Muscle of leg (tissue), 3 donors: ENCODE measurements at regions not wholly inside any gene's neighbourhood (a gene's known extent, or its start where the extent isn't known, plus 50 kb on each side); places are given as distances from the start of the nearest gene placed in this dataset.
"Not testable (repeated sequence)": the region's sequence is repeated elsewhere in the genome, so short reads cannot be mapped to it uniquely, and the experiment has no call there.

Source experiments
- DNase-seq: peaks from one replicate; pipeline ENCODE4 v3.0.0; 2013
- H3K27ac ChIP-seq: one replicate; pipeline ENCODE4 v1.5.1; 2013; ENCODE audit warnings: mild to moderate bottlenecking, low read length, control low read depth
- H3K27me3 ChIP-seq: one replicate; pipeline ENCODE4 v1.6.1; 2013; ENCODE audit warnings: low read length; ENCODE audit not compliant: control insufficient read depth, insufficient read depth
- H3K36me3 ChIP-seq: one replicate; pipeline ENCODE4 v1.6.1; 2013; ENCODE audit warnings: low read length; ENCODE audit not compliant: control insufficient read depth, insufficient read depth
- H3K4me1 ChIP-seq: one replicate; pipeline ENCODE4 v1.6.1; 2013; ENCODE audit warnings: low read length; ENCODE audit not compliant: control insufficient read depth, insufficient read depth
- H3K4me3 ChIP-seq: one replicate; pipeline ENCODE4 v1.5.1; 2013; ENCODE audit warnings: low read length, control low read depth
- H3K9me3 ChIP-seq: replicated peaks from 2 replicates; pipeline ENCODE4 v1.6.1; 2013; ENCODE audit warnings: low read depth, low read length; ENCODE audit not compliant: control insufficient read depth
- WGBS: methylation state at CpG from one replicate; pipeline ENCODE4 v1.1.5; 2013; ENCODE audit warnings: missing lambda C conversion rate; ENCODE audit not compliant: insufficient coverage; 5-methylcytosine and 5-hydroxymethylcytosine counted together

DNA sequence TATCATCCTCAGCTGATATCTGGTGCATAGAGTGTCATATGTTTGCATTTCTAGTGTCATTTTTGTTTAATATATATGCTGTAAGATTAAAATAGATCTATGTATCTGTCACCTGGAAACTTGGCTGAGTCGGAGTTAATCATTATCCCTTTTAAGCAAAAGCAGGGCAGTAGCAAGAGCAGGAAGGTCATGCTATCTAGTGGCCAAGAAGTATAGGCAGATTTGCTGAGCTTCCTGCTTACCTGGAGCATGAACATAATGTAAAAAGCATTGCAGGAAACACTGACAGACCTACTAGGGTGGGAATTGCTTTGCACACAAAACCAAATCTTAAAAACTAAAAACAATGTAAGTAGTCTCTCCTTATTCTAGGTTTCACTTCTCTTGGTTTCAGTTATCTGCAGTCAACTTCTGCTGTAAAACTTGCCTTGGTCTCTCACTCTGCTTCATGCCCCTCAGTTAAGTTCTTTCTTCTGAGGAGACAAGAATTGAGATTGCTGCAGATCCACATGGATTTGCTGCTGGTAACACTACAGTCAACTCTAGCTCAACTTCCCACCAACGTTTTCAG, 295.3 kb downstream of the CDH7 start:
- no peaks in the 10 kb centered on the region for H3K4me1 ChIP-seq

DNA sequence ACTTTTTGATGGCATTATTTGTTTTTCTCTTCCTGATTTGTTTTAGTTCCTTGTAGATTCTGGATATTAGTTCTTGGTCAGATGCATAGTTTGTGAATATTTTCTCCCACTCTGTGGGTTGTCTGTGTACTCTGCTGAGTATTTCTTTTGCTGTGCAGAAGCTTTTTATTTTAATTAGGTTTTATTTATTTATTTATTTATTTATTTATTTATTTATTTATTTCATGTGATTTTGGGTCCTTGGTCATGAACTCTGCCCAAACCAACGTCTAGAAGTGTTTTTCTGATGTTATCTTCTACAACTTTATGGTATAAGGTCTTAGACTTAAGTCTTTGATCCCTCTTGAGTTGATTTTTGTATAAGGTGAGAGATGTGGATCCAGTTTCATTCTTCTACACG, 292.2 kb downstream of the CDH7 start:
- Histone ChIP-seq H3K27me3 (no peaks in the 10 kb centered on the region), H3K4me1 (no peaks in the 10 kb centered on the region), H3K4me3 (no peak overlapping the region), H3K36me3 (no peaks in the 10 kb centered on the region), H3K27ac (no peak overlapping the region), H3K9me3 (no peaks in the 10 kb centered on the region)
- DNase-seq, result no peak
- WGBS, result no CpG with 5 or more reads among the region's 2 CpGs

More for the DNA sequence above, 295.3 kb downstream of the CDH7 start:
- Histone ChIP-seq H3K27ac (no peak overlapping the region), H3K27me3 (no peaks in the 10 kb centered on the region), H3K9me3 (no peaks in the 10 kb centered on the region), H3K36me3 (no peaks in the 10 kb centered on the region), H3K4me3 (no peak overlapping the region)
- no peak for DNase-seq
- WGBS, result 63% methylated on average over 2 of the region's 2 CpGs

DNA sequence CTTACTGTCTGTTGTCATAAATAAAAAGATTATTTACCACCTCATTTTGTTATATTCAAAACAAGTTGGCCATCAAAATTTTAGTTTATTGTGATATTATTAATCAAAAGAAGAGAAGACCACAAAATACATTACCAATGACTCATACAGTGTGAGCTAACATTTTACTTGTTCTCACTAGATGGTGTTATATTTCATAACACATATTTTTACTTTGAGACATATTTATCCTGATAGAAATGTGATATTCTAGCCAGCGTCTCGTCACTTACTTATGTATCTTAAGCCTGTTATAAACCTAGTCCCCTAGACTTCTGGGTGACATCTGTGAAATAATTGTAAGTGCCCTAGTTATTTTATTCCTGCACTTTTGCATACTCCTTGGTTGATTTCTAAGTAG, 263.2 kb downstream of the CDH7 start:
- WGBS, result no CpG with 5 or more reads among the region's 2 CpGs
- no peak overlapping the region for H3K4me3 ChIP-seq
- no peaks in the 10 kb centered on the region for H3K9me3 ChIP-seq
- no peaks in the 10 kb centered on the region for H3K36me3 ChIP-seq
- H3K27ac ChIP-seq, result no peak overlapping the region
- no peak for DNase-seq
- H3K4me1 ChIP-seq, result no peaks in the 10 kb centered on the region
- no peaks in the 10 kb centered on the region for H3K27me3 ChIP-seq

DNA sequence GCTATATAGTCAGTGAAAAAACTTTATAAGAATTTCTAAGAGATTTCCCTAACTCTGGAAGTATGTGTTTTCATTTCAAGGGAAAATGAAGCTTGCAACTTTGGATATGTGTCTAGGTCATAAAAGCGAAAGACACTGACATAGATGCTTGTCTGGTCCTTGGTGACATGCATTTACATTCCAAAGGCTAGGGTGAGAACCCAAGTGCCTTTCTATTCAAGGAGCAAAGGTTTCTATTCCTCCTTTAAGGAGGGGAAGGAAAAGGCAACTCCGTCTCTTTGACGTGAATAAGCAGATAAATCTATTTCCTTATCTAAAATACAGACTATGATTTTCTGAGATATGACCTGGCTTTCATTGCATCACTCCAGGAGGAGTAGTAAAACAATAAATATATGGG, 261.1 kb downstream of the CDH7 start:
- WGBS, result 75% methylated on average over 1 of the region's 3 CpGs
- Histone ChIP-seq H3K27me3 (no peaks in the 10 kb centered on the region), H3K4me3 (no peak overlapping the region), H3K4me1 (no peaks in the 10 kb centered on the region), H3K36me3 (no peaks in the 10 kb centered on the region), H3K27ac (no peak overlapping the region), H3K9me3 (peaks cover 2% of the 10 kb centered on the region)
- no peak for DNase-seq

DNA sequence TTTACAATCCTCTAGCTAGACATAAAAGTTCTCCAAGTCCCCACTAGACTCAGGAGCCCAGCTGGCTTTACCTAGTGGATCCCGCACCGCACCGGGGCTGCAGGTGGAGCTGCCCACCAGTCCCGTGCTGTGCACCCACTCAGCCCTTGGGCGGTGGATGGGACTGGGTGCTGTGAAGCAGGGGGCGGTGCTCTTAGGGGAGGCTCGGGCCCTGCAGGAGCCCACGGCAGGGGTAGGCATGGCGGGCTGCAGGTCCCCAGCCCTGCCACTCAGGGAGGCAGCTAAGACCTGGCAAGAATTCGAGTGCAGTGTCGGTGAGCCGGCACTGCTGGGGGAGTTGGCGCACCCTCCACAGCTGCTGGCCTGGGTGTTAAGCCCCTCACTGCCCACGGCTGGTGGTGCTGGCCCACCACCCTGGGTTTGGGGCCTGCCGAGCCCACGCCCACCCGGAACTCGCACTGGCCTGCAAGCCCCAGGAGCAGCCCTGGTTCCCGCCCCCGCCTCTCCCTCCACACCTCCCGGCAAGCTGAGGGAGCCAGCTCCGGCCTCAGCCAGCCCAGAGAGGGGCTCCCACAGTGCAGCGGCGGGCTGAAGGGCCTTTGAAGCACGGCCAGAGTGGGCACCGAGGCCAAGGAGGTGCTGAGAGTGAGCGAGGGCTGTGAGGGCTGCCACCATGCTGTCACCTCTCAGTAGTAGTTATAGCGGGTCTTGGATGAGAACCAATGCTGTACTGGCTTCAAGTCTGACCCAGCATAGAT, 255.2 kb downstream of the CDH7 start:
- H3K4me3 ChIP-seq, result no peak overlapping the region
- DNase-seq, result no peak
- no peaks in the 10 kb centered on the region for H3K27me3 ChIP-seq
- H3K4me1 ChIP-seq, result no peaks in the 10 kb centered on the region
- H3K36me3 ChIP-seq, result no peaks in the 10 kb centered on the region
- no peak overlapping the region for H3K27ac ChIP-seq
- peaks cover 9% of the 10 kb centered on the region for H3K9me3 ChIP-seq
- WGBS, result 88% methylated on average over 15 of the region's 28 CpGs

DNA sequence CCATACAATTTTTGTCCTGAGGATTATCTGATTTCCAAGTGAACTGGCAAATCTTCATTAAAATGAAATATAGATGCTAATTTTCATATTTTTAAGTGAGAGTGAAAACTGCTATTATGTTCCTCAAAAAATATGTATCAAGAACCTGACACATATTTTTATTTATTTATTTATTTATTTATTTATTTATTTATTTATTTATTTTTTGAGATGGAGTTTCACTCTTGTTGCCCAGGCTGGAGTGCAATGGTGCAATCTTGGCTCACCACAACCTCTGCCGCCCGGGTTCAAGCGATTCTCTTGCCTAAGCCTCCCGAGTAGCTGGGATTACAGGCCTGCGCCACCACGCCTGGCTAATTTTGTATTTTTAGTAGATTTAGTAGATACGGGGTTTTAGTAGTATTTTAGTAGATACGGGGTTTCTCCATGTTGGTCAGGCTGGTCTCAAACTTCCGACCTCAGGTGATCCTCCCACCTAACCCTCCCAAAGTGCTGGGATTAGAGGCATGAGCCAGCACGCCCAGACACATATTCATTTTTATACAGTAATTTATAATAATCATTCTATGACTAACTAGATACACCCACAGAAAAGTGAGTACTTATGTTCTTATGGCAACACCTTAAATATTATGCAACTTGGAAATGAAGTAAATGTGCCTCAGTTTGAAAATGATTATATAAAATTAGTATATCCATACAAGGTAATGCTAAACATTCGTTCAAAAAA, 248.3 kb downstream of the CDH7 start:
- not testable (repeated sequence) for DNase-seq, H3K27ac ChIP-seq, H3K4me3 ChIP-seq, H3K36me3 ChIP-seq, H3K9me3 ChIP-seq, H3K4me1 ChIP-seq, H3K27me3 ChIP-seq
- WGBS, result 97% methylated on average over 6 of the region's 11 CpGs

DNA sequence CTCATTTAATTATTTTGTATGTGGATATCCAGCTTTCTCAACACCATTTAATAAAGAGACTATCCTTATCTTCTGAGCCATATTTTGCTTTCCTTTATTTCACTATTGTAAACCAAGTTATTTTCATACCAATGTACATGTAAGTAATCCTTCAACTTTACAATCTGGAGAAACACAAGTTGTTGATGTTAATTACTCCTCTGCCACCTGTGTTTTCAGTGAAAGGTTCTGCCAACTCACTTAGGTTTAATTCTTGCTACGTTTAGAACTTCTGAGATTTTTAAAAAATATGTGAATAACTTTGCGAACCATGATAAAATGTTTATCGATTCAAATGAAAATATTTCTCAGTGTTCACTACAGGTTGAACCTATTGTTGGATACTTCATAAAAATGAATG, 244.4 kb downstream of the CDH7 start:
- Histone ChIP-seq H3K27ac (no peak overlapping the region), H3K27me3 (no peaks in the 10 kb centered on the region), H3K9me3 (no peaks in the 10 kb centered on the region), H3K36me3 (no peaks in the 10 kb centered on the region), H3K4me3 (no peak overlapping the region), H3K4me1 (no peaks in the 10 kb centered on the region)
- no CpG with 5 or more reads among the region's 3 CpGs for WGBS
- DNase-seq, result no peak

DNA sequence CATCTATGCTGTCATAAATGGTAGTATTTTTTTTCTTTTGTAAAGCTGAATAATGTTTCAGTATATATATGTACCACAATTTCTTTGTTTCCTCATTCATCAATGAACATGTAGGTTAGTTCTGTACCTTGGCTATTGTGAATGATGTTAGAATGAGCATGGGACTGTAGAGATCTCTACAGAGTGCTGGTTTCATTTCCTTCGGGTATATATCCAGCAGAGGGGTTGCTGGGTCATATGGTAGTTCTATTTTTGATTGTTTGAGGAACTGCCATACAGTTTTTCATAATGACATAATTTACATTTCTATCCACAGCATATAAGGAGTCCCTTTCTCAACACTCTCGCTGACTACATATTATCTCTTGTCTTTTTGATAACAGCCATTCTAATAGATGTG, 243.5 kb downstream of the CDH7 start:
- no peaks in the 10 kb centered on the region for H3K4me1 ChIP-seq
- H3K36me3 ChIP-seq, result no peaks in the 10 kb centered on the region
- peak; percentile 27 for DNase-seq
- WGBS, result no CpG with 5 or more reads among the region's 2 CpGs
- H3K27ac ChIP-seq, result no peak overlapping the region
- H3K4me3 ChIP-seq, result no peak overlapping the region
- H3K9me3 ChIP-seq, result no peaks in the 10 kb centered on the region
- no peaks in the 10 kb centered on the region for H3K27me3 ChIP-seq

DNA sequence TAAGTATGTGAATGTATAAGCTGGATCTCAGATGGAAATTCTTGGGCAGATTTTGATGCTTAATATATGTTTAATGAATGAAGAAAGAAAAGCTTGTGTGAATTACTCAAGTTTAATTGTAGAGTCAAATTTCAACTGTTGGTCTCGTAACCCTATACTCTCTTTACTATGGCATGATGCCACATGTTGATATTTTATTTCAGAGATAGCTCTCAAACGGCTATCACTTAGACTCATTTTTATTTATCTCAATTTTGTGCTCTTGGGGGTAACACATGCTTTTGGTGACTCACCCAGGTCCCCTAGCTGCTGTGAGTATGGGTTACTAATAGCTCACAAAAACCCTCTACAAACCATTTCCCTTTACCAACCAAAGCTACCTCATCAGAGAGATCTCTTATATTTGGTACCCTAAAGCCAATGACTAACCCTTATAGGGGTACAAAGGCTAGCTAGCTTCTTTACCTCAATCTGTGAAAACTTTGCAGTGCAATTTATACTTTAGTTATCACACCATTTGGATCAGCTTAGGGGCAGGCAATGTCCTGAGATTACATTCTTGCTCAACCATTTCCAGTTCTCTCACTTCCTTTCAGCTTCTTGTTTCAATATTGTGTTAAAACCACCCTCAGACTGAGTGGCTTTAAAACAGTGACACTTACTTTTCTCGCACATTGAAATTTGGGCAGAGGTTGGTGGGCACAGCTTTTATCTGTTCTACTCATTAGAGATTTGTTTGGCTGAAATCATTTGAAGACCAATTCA, 240.3 kb downstream of the CDH7 start:
- DNase-seq, result peak; percentile 6
- Histone ChIP-seq H3K9me3 (no peaks in the 10 kb centered on the region), H3K4me3 (no peak overlapping the region), H3K4me1 (no peaks in the 10 kb centered on the region), H3K27me3 (no peaks in the 10 kb centered on the region), H3K27ac (no peak overlapping the region), H3K36me3 (no peaks in the 10 kb centered on the region)
- WGBS, result no CpG with 5 or more reads among the region's 3 CpGs

DNA sequence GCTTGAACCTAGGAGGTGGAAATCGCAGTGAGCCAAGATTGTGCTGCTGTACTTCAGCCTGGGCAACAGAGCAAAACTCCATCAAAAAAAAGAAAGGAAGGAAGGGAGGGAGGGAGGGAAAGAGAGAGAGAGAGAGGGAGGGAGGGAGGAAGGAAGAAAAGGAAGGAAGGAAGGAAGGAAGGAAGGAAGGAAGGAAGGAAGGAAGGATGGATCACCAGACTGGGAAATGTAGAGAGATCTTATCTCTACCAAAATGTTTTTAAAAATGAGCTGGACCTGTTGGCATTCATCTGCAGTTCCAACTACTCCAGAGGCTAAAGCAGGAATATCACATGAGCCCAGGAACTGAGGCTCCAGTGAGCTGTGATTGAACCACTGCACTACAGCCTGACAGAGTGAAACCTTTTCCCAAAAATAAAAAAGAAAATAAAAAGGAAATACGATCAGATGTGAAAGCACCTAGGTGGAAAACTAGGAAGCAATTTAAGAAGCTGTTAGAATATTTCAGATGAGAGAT, 239.4 kb downstream of the CDH7 start:
- Histone ChIP-seq H3K36me3 (no peaks in the 10 kb centered on the region), H3K9me3 (no peaks in the 10 kb centered on the region), H3K27ac (no peak overlapping the region), H3K27me3 (no peaks in the 10 kb centered on the region), H3K4me3 (no peak overlapping the region), H3K4me1 (no peaks in the 10 kb centered on the region)
- WGBS, result 60% methylated on average over 1 of the region's 2 CpGs
- DNase-seq, result no peak
